HG03139 (cell line): ENCODE measurements at regions not wholly inside any gene's neighbourhood (a gene's known extent, or its start where the extent isn't known, plus 50 kb on each side); places are given as distances from the start of the nearest gene placed in this dataset.
"Not testable (repeated sequence)": the region's sequence is repeated elsewhere in the genome, so short reads cannot be mapped to it uniquely, and the experiment has no call there.

Experiments used
- ATAC-seq: cut with Tn5 transposase; IDR thresholded peaks from one replicate; pipeline ENCODE4 v1.9.1; 2021; ENCODE audit not compliant: unreplicated experiment

- no peak for ATAC-seq
Observed at GRCh38 chr13:53264751-53265385, 236.3 kb downstream of the OLFM4 start.

- ATAC-seq, result no peak
Observed at GRCh38 chr13:53266757-53267156, 238.1 kb downstream of the OLFM4 start.

- ATAC-seq, result no peak
Observed at GRCh38 chr13:53269634-53270033, 241.0 kb downstream of the OLFM4 start.

DNA sequence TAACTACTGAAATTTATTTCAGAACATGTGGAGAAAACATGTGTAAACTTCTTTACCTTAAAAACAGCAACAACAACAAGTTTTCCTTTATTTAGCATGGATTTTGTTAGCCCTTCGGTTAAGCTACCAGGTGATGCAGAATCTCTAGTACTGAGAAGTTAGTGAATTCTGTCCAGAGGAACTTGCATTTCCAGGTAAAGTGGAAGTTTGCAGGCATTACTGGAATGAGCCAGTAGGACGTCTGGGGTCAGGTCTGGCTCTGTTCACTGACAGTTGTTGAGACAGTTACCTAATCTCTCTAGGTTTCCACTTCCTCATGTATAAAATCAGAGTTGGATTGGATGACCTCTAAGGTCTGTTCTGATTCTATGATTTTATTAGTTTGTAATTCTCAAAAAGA lies 244.3 kb downstream of the OLFM4 start:
- no peak for ATAC-seq

GRCh38 chr13:53276265-53276664 lies 247.7 kb downstream of the OLFM4 start:
- ATAC-seq, result no peak

DNA sequence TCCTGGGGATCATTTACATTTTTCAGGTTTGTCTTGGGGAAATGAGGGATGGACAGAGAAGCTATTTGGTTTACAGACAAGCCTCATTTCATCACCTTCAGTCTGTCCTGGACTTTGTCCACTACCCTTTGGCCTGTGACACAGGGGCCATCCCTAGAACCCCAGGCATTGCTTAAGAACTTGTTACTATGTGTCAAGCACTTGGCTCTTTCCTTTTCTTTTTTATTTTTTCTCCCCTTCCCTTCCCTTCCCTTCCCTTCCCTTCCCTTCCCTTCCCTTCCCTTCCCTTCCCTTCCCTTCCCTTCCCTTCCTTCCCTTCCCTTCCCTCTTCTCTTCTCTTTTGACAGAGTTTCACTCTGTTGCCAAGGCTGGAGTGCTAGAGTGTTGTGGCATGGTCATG lies 253.1 kb downstream of the OLFM4 start:
- ATAC-seq, result no peak

GRCh38 chr13:53285896-53286430 lies 257.4 kb downstream of the OLFM4 start:
- ATAC-seq, result no peak

- ATAC-seq, result no peak
Observed at GRCh38 chr13:53298396-53298795, 269.8 kb downstream of the OLFM4 start.

DNA sequence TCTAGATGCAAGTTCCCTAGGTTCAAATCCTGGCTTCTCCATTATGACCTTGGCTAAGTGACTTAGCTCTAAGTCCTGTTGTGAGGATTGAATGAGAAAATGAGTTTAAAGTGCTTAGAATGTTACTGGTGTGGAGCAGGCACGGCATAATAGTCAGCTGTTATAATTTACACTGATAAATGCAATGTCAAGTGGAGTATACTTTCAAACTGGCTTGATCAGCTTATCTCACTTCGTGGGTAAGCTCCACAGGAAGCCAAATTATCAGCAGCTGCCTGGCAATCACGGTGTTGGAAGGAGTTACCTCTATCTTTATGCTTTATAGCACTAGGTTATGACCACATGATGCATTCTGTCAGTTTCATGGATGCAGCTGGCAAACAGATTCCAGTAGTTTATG lies 272.8 kb downstream of the OLFM4 start:
- ATAC-seq, result no peak

DNA sequence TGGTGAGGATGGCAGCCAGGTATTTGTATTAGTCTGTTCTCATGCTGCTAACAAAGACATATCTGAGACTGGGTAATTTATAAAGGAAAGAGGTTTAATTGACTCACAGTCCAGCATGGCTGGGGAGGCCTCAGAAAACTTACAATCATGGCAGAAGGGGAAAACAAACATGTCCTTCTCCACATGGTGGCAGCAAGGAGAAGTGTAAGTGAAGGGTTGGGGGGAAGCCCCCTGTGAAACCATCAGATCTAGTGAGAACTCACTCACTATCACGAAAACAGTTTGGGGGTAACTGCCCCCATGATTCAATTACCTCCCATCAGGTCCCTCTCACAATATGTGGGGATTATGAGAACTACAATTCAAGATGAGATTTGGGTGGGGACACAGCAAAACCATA lies 276.8 kb downstream of the OLFM4 start:
- not testable (repeated sequence) for ATAC-seq

DNA sequence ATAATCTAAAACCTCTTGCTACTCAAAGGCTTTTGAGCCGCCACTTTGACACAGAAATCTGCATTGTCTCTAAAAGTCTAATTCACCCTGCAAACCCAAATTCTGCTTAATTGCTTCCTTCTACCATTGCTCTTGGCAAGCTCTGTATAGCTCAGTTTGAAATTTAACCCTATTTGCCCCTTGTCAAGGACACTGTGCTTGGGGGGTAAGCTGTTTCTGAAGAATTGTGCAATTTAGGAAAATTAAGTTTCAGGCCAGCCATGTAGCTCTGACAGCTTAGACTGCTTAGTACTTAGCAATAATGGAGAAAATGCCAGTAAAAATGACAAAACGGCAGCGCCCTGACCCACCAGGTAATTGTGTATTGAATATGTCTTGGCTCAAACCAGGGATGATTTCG lies 282.2 kb downstream of the OLFM4 start:
- no peak for ATAC-seq

DNA sequence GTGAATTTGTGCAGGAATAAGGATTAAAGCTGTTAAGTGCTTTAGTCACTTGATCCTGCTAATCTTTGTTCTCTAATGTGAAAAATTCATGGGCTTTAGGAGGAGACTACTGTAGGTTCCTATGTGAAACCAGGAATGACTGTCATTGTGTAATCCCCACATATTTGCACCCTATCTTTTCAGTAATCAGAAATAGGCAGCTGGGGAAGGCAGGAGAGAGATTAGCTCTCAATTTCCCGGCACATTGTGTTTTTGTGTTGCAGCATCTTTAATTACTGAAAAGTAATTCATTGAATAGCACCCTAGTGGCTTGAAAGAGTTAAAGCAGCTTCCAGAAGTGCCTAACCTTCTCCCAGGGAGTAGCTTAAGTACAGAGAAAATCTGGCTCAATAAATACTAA lies 282.9 kb downstream of the OLFM4 start:
- ATAC-seq, result no peak

DNA sequence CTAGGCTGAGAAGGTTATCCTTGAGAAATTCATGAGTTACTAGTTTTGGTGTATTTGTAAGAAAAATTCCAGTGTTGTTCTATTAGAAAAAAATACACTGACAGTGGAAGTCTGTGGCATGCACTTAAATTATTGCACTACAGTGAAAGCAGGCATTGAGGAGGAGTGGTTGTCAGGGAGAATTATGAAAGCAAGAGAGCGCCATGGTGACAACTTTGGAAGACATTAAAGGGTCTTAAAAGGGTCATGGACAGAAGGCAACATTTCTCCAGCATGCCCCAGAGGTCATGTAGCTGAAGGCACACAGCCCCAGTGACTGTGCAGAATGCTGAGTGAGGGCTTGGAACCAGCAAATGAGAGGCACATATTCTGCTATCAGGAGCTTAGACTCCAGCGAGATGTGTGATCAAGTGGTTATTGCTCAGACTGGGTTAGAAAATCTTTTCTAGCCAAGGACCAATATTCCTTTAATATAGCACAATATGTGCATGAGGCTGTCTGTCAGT lies 292.7 kb downstream of the OLFM4 start:
- ATAC-seq, result no peak

DNA sequence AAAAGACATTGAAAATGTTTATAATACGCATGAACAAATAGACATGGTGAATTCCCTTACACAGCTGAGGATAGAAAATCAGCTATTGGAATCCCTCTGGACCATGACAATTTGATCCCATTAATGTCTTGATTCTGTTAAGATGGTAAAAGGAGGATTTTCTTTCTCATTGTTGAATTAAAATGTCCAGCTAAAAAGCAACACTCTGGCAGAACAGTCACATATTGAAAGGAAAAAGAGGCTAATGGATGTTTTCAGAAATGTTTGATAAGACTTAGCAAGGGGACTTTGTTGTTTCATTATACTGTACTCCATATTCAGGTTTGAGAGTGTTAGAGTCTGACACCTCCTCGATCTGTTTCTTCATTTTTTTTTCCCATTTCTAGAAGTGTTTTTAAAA lies 296.0 kb downstream of the OLFM4 start:
- ATAC-seq, result no peak

DNA sequence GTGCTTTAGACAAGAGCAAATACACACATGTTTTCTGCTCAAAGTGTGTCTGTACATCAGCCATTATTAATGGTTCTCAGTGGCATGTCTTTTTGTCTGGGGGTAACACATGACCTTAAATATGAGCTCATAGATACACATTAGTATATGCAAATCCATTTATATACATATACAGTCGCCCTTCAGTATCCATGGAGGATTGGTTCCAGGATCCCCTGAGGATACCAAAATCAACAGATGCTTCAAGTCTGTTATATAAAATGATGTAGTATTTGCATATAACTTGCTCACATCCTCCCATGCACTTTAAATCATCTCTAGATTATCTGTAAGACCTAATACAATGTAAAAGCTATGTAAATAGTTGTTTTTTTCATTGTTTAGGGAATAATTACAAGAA lies 298.1 kb downstream of the OLFM4 start:
- ATAC-seq, result no peak

DNA sequence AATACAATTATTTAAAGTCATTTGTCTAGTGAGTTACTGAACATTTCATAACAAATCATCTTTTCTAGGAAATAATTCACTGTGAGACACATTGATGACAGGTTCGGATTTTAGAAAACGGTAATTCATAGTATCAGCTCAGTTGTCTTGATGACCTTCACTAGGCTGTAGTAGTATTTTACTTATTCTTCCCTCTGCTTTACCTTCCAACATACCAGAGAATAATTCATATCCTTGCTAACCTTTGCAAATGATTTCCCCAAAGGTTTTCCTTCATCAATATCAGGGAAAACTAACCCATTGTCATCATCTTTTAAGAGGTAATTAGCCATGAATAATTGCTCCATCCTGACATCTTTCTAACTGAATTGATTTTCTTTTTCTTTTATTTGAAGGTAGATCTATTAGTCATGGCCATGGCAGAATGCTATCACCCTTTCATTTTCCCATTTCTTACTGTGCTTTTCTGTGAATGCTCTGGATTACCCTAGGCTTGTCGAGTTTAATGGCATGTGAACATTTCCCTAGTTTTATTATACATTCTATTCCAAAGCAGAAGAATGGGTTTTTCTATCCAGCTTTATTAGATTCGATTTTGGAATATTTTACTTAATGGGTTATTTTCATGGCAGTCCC lies 299.2 kb downstream of the OLFM4 start:
- ATAC-seq, result no peak

- no peak for ATAC-seq
Observed at GRCh38 chr13:53336441-53337160, 308.0 kb downstream of the OLFM4 start.

- ATAC-seq, result no peak
Observed at GRCh38 chr13:53338760-53339159, 310.1 kb downstream of the OLFM4 start.

- ATAC-seq, result no peak
Observed at GRCh38 chr13:53340505-53341143, 312.0 kb downstream of the OLFM4 start.

DNA sequence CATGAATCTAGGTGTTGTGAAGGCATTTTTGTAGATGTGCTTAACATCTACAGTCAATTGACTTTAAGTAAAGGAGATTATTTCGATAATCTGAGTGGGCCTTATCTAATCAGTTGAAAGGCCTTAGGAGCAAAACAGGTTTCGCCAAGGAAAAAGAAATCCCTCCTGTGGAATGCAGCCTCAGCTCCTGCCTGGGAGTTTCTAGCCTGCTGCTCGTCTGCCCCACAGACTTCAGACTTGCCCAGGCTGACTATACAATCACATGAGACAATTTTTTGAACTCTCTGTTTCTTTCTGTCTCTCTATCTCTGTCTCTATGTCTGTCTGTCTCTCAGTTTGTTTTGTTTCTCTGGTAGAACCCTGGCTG lies 312.5 kb downstream of the OLFM4 start:
- ATAC-seq, result no peak

DNA sequence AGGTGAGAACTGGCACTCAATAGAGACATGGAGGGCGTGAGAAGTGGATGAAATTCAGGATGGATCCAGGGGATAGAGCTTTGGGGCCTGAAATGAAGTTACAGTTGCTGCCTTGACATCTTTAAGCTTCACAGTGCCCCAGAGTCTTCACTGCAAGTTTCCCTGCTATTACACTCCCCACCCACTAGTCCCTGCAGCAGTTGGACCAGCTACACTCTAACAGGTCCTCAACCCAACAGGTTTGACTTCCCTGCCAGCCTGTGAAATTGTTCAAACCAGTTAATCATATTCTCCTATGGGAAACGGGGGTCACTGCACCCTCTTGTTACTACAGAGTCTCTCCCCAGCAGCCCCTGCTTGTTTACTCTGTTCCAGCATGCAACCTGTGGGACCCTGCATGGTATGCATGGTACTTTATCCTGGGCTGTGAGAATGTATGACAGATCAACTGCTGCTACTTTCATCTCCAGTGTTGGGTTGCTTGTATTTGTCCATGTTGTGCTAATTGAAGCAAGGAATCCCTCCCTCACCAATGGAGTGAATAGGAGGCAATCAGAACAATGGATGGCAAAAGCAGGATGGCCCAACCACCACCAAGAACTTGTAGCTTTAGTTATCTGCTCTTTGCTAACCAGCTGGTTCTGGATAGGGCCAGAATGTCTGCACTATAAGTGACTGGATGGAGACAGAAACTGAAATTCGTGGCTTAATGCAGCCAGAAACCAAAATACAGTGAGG lies 314.2 kb downstream of the OLFM4 start:
- ATAC-seq, result no peak
